ENCODE measurements at regions not wholly inside any gene's neighbourhood (a gene's known extent, or its start where the extent isn't known, plus 50 kb on each side); places are given as distances from the start of the nearest gene placed in this dataset.

GRCh38 chr2:13197248-13197647 lies 480.5 kb downstream of the TRIB2 start:
- H3K27me3 ChIP-seq (ENCODE audit: insufficient read depth, poor library complexity, severe bottlenecking), result no peaks in the 10 kb centered on the region
- DNase-seq (ENCODE audit: low read depth in 1 of 2, low spot score in 1 of 2), result no peak
- TF ChIP-seq CTCF (IDR thresholded peaks at IDR 0.05; ENCODE audit: insufficient read depth, low read length), result no peak
- H3K27ac ChIP-seq (replicated peaks), result no peak overlapping the region
- H3K4me3 ChIP-seq (replicated peaks; ENCODE audit: insufficient read depth, low read length), result no peak overlapping the region

GRCh38 chr2:13201924-13202323 lies 485.2 kb downstream of the TRIB2 start:
- TF ChIP-seq POLR2AphosphoS5 (IDR thresholded peaks at IDR 0.05; ENCODE audit: low read depth) (no peak), SPI1 (IDR thresholded peaks at IDR 0.05; ENCODE audit: borderline replicate concordance, low read depth) (no peak), GABPA (IDR thresholded peaks at IDR 0.05; ENCODE audit: low read depth) (no peak), REST (IDR thresholded peaks at IDR 0.05; ENCODE audit: insufficient replicate concordance, low read depth) (no peak), CTCF (IDR thresholded peaks at IDR 0.05; ENCODE audit: insufficient read depth, low read length) (no peak)
- Histone ChIP-seq H3K27ac (replicated peaks) (no peak overlapping the region), H3K27me3 (ENCODE audit: insufficient read depth, poor library complexity, severe bottlenecking) (no peaks in the 10 kb centered on the region), H3K4me3 (replicated peaks; ENCODE audit: insufficient read depth, low read length) (no peak overlapping the region)
- DNase-seq (ENCODE audit: low read depth in 1 of 2, low spot score in 1 of 2), result no peak

DNA sequence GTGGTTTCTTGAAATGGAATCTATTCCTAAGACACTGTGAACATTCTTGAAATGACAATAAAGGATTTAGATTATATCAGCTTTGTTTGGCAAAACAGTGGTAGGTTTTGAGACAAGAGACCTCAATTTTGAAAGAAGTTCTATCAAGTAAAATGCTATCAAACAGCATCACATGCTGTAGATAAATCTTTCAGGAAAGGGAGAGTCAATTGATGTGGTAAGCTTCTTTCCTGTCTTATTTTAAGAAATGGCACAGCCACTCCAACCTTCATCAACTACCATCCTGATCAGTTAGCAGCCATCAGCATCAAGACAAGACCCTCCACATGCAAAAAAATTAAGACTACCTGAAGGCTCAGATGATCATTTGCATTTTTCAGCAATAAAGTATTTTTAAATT lies 495.4 kb downstream of the TRIB2 start:
- H3K4me3 ChIP-seq (replicated peaks; ENCODE audit: insufficient read depth, low read length), result no peak overlapping the region
- no peak overlapping the region for H3K27ac ChIP-seq (replicated peaks)
- no peak for TF ChIP-seq REST (IDR thresholded peaks at IDR 0.05; ENCODE audit: insufficient replicate concordance, low read depth)
- no peak for TF ChIP-seq POLR2AphosphoS5 (IDR thresholded peaks at IDR 0.05; ENCODE audit: low read depth)
- TF ChIP-seq SPI1 (IDR thresholded peaks at IDR 0.05; ENCODE audit: borderline replicate concordance, low read depth), result no peak
- no peak for TF ChIP-seq GABPA (IDR thresholded peaks at IDR 0.05; ENCODE audit: low read depth)
- no peak for TF ChIP-seq CTCF (IDR thresholded peaks at IDR 0.05; ENCODE audit: insufficient read depth, low read length)
- no peaks in the 10 kb centered on the region for H3K27me3 ChIP-seq (ENCODE audit: insufficient read depth, poor library complexity, severe bottlenecking)
- no peak for DNase-seq (ENCODE audit: low read depth in 1 of 2, low spot score in 1 of 2)

DNA sequence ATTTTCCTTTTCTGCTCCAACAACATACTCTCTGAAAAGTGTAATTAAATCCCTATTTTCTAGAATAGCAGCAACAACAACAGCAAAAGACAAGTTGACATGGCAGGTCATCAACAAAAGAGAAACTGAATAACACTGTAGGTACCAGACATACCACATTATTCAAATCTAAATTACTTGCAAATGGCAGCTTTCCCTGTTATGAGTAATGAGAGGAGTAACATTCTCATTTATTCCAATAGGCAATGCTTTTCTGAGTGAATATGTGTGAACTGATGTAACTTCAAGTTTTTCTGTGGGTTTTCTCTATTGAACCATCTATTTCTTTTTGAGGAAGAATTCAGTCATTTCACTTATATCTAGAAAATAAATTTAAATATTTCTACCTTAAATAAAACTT lies 501.5 kb downstream of the TRIB2 start:
- DNase-seq (ENCODE audit: low read depth in 1 of 2, low spot score in 1 of 2), result no peak
- Histone ChIP-seq H3K4me3 (replicated peaks; ENCODE audit: insufficient read depth, low read length) (no peak overlapping the region), H3K27ac (replicated peaks) (no peak overlapping the region), H3K27me3 (ENCODE audit: insufficient read depth, poor library complexity, severe bottlenecking) (no peaks in the 10 kb centered on the region)
- TF ChIP-seq REST (IDR thresholded peaks at IDR 0.05; ENCODE audit: insufficient replicate concordance, low read depth), result no peak
- TF ChIP-seq POLR2AphosphoS5 (IDR thresholded peaks at IDR 0.05; ENCODE audit: low read depth), result no peak
- no peak for TF ChIP-seq CTCF (IDR thresholded peaks at IDR 0.05; ENCODE audit: insufficient read depth, low read length)
- no peak for TF ChIP-seq SPI1 (IDR thresholded peaks at IDR 0.05; ENCODE audit: borderline replicate concordance, low read depth)
- no peak for TF ChIP-seq GABPA (IDR thresholded peaks at IDR 0.05; ENCODE audit: low read depth)
